NB4 (cell line): ENCODE measurements at regions not wholly inside any gene's neighbourhood (a gene's known extent, or its start where the extent isn't known, plus 50 kb on each side); places are given as distances from the start of the nearest gene placed in this dataset.
"Not testable (repeated sequence)": the region's sequence is repeated elsewhere in the genome, so short reads cannot be mapped to it uniquely, and the experiment has no call there.

Source experiments
- DNase-seq: peaks from one replicate; pipeline ENCODE4 v3.0.0; 2010; ENCODE audit warnings: low read depth
- H3K4me3 ChIP-seq: one replicate; pipeline ENCODE4 v1.5.1; 2011; ENCODE audit warnings: mild to moderate bottlenecking, low read depth, low read length, moderate library complexity
- CTCF ChIP-seq: IDR thresholded peaks from one replicate; pipeline ENCODE4 v1.5.1; 2012; ENCODE audit warnings: low read depth, low read length
- MYC ChIP-seq: IDR thresholded peaks from 2 replicates; pipeline ENCODE4 v1.6.1; 2011; ENCODE audit warnings: low read depth, low read length
- POLR2A ChIP-seq: IDR thresholded peaks from 2 replicates; pipeline ENCODE4 v1.6.1; 2011; ENCODE audit warnings: mild to moderate bottlenecking; ENCODE audit not compliant: insufficient read length; ENCODE audit errors: extremely low read depth
- TF ChIP-seq, protein P1 (sequence below): IDR thresholded peaks from 2 replicates; pipeline ENCODE4 v1.6.1; 2011; ENCODE audit warnings: low read depth, low read length

GRCh38 chr11:86874304-86875056 is 74.1 kb downstream of the PRSS23 start:
- no peak for DNase-seq

GRCh38 chr11:86876716-86877234 is 76.4 kb downstream of the PRSS23 start:
- no peak for DNase-seq
- no peak overlapping the region for H3K4me3 ChIP-seq
- no peak for TF ChIP-seq POLR2A
- TF ChIP-seq, protein P1, sequence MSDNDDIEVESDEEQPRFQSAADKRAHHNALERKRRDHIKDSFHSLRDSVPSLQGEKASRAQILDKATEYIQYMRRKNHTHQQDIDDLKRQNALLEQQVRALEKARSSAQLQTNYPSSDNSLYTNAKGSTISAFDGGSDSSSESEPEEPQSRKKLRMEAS = no peak
- no peak for TF ChIP-seq MYC
- no peak for TF ChIP-seq CTCF

More at GRCh38 chr11:86874304-86875056, 74.1 kb downstream of the PRSS23 start:
- no peak overlapping the region for H3K4me3 ChIP-seq
- TF ChIP-seq, protein P1 = no peak
- TF ChIP-seq POLR2A (no peak), CTCF (no peak), MYC (no peak)

- no peak for DNase-seq
- TF ChIP-seq CTCF (no peak), MYC (no peak), POLR2A (no peak)
- TF ChIP-seq, protein P1 = no peak
- H3K4me3 ChIP-seq = no peak overlapping the region
Observed at GRCh38 chr11:86877503-86877902, 77.2 kb downstream of the PRSS23 start.

- not testable (repeated sequence) for H3K4me3 ChIP-seq, DNase-seq
Observed at GRCh38 chr11:86879241-86879640, 76.0 kb downstream of the FZD4 start.

DNA sequence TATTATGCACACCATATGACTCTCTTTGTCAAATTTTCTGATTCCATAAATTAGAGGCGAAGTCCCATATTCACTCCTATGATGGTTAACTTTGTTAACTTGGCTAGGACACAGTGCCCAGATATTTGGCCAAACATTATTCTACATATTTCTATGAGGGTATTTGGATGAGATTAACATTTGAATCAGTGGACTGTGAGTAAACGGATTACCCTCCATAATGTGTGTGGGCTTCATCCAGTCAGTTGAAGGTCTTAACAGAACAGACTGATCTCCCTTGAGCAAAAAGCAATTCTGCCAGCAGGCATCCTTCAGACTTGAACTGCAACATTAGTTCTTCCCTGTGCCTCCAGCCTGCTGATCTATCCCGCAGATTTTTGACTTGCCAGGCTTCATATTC is 69.9 kb downstream of the FZD4 start:
- H3K4me3 ChIP-seq = no peak overlapping the region
- no peak for TF ChIP-seq MYC
- TF ChIP-seq, protein P1 = no peak
- no peak for TF ChIP-seq POLR2A
- no peak for TF ChIP-seq CTCF
- no peak for DNase-seq

- no peak overlapping the region for H3K4me3 ChIP-seq
- TF ChIP-seq POLR2A (no peak), MYC (no peak), CTCF (no peak)
- TF ChIP-seq, protein P1 = no peak
- DNase-seq = no peak
Observed at GRCh38 chr11:86888164-86889000, 66.8 kb downstream of the FZD4 start.
